NCI-H446 (cell line): ENCODE measurements at regions not wholly inside any gene's neighbourhood (a gene's known extent, or its start where the extent isn't known, plus 50 kb on each side); places are given as distances from the start of the nearest gene placed in this dataset.
"Not testable (repeated sequence)": the region's sequence is repeated elsewhere in the genome, so short reads cannot be mapped to it uniquely, and the experiment has no call there.

ENCODE experiments used
- DNase-seq, 2 experiments: peaks; one replicate each; lab custom pipeline; 2025; lab: John Stamatoyannopoulos, UW

DNA sequence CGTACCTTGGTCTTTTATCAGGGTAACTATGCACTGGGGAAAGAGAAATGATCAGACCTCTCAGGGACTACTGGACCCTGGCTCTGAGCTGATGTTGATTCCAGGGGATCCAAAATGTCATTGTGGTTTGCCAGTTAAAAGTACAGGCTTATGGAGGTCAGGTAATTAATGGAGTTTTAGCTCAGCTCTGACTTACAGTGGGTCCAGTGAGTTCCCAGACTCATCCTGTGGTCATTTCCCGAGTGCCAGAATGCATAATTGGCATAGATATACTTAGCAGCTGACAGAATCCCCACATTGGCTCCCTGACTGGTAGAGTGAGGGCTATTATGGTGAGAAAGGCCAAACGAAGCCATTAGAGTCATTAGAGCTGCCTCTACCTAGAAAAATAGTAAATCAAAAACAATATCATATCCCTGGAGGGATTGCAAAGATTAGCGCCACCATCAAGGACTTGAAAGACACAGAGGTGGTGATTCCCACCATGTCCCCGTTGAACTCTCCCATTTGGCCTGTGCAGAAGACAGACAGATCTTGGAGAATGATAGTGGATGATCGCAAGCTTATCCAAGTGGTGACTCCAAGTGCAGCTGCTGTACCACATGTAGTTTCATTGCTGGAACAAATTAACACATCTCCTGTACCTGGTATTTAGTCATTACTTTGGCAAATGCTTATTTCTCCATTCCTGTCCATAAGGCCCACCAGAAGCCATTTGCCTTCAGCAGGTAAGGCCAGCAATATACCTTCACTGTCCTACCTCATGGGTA is 152.4 kb downstream of the THBS2 start:
- DNase-seq, result no peak

DNA sequence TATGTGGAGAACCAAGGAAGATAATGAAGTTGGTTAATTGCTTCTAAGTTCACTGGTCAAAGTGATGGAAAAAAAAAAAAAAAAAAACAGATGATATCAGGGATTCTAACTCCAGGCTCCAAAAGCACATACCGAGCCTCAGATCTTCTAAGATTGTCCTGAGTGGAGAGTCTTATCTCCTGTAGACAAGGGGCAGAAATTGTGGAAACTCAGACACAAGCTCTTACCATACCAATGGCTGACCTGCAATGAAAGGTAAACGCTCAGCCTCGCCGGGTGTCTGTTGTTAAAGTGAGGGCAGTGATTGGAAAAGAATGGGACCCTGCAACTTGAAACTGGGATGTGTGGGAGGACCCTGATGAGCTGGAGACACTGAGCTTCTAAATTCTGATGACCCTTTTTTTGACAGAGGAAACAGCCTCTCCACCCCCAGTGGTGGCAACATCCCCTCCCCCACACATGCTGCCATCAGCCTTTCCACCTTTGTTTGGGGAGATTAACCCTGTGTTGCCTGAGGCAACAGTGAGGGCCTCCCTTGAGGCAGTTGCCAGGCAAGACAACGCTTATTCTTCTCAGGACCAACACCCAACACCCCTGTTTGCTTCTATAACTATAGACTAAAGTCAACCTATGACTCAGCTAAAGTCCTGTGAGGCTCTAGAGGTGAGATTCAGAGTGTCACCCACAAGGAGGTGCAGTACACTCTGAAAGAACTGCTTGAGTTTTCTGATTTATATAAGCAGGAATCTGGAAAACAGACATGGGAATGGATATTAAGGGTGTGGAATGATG is 154.0 kb downstream of the THBS2 start:
- no peak for DNase-seq

DNA sequence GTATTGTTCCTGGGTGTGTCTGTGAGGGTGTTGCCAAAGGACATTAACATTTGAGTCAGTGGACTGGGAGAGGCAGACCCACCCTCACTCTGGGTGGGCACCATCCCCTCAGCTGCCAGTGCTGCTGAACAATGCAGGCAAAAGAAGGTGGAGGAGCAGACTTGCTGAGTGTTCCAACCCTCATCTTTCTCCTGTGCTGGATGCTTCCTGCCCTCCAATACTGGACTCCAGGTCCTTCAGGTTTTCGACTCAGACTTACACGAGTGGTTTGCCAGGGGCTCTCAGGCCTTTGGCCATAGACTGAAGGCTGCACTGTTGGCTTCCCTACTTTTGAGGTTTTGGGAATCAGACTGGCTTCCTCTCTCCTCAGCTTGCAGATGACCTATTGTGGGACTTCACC is 155.0 kb downstream of the THBS2 start:
- DNase-seq, result not testable (repeated sequence)

DNA sequence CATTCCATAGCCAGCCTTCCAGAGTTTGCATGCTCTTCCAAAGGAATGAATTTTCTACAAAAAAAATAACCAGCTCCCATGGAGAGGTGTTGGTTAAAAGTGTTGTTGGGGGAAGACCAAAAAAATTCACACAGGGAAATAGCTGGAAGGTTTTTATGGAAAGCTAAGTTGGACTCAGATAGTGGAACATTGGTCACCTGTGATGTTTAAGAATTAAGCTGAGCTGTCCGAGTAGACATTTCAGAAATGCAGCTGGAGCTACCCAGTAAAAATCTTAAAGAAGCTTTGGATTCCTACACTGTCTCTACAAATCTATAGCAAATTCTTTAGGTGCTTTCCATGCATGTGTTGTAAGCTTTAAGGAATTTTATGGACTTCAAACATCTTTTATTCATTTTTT is 155.5 kb downstream of the THBS2 start:
- DNase-seq, result no peak

DNA sequence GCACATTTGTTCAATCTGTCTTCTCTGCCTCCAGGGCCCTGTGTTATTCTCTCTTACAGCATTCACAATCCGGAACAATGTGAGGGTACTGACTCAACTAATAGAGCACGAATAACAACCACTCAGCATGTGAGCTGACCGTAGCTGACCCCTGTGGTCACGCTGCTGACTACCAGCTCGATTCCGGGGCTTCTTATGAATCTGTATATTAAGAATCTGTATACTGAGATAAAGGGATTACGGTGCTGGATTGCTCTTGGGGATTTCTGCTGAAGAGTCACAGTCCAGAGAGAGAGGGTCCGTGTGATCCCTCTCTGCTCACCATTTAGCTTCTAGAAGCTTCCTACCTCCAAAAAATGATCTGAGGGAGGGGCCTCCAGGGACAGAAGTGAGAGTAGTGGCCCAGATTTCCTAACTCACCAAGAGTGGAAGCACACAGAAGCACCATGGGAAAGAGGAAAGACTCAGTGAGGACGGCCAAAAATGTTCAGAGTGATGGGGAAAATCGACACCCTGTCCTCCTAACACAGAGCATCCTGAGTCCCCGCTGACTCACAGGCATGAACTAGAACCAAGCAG is 156.2 kb downstream of the THBS2 start:
- DNase-seq, result no peak

DNA sequence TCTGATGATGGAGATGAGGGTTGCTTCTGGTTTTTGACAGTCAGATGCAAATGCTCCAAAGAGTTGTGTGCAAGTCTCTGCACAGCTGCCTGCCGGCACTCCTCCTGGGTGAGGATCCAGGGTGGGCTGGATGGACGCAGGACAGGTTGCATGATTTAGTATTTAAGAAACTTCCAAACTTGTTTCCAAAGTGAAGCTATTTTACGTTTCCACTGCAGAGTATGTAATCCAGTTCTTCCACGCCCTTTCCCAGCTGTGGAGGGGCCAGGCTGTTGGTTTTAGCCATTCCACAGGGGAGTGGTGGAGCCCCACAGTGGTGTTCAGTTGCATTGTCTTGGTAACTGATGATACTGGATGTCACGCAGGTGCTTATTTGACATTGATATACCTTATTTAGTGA is 157.3 kb downstream of the THBS2 start:
- no peak for DNase-seq

DNA sequence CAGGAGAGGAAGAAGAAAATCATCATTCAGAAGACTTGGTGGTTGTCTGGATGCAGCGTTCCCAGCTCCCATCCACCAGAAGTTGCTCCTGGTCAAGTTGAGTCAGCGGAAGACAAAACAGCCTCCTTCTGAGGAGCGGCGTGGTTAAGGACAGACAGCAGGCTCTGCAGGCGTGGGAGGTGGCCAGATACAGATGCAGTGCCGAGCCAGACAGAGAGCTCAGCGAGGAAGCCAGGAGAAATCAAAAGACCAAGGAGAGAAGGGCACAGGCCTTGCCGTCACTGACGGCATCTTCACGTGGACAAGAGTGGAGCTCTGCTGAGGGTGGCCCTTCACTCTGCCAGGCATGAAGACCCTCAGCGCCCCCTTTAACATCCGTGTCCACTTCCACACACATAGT is 158.5 kb downstream of the THBS2 start:
- DNase-seq, result no peak

DNA sequence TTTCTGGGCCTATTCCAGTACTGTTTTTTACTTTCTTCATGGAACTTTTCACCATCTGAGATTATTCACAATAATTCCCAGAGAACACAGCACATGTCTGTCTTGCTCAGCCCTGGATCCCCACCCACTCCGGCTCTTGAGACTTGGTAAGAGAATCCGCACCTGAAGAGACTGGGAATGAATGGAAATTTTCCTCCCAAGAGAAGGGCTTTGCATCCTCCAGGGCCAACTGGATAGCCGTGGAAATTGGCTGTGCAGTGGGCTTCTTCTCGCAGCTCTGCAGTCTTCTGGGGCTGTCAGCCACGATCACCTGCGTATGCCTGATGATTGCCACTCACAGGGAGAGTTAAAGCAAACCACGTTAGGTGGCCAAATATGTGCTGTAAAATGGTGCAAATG is 159.1 kb downstream of the THBS2 start:
- DNase-seq, result no peak

DNA sequence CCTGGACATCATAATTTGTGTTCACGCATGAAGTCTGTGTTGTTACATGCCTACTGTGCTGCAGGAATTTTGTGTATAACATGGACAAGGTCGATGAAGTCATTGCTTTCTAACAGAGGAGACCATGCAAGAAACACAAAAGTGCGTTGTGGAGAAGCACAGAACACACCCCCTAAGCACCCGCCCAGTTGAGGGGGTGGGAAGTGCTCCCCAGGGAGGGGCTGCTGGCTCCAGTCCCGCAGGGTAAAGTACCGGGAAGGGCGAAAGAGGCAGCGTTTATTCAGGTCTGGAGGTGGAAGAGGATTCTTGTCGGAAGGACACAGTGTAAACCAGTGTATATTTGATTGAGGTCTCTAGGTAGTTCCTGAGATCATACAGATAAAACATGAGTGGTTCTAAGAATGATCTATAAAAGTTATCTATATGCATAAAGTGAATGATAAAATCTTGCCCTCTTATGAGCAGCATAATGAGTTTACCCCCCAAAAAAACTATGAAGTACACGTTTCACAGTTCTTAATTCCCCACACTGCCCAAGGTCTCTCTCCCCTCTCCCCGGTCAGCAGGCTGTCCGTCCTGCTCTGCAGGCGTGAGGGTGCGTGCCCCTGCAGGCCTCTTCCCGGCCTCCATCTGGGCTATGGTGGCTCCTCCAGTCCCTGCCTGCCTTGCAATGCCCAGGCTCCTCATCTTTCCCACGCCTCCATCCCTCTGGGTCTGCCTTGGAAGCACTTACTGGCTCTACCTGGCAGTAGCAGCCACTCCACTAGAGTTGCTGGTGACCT is 159.7 kb downstream of the THBS2 start:
- DNase-seq, result no peak

DNA sequence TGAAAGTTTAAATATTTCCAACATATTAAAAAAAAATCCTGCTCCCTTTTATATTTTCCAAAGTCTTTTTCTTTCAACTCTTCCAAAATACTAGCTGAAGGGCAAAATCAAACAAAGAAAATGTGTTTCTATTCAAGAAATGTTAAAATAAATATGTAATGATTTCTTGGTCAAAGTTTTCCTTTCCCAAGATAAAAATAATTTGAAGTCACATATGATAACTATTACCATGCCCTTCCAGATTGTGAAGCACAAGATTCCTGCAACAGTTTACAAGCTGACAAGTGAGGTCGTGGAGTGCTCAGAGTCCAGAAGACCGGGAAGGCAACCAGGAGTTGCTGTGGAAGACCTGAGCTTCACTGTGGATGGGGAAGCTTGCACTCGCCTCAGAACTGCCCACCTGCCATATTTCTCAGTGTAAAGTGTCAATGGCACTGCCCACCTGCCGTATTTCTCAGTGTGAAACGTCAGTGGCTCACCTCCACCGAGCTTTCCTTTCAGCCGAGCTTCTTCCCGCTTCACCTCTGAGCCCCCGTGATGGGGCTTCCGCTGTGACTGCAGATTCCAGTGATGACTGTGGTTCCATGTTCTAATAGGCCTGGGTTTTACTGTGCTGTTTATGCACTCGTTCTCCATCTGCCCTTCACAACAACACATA is 160.5 kb downstream of the THBS2 start:
- no peak for DNase-seq

DNA sequence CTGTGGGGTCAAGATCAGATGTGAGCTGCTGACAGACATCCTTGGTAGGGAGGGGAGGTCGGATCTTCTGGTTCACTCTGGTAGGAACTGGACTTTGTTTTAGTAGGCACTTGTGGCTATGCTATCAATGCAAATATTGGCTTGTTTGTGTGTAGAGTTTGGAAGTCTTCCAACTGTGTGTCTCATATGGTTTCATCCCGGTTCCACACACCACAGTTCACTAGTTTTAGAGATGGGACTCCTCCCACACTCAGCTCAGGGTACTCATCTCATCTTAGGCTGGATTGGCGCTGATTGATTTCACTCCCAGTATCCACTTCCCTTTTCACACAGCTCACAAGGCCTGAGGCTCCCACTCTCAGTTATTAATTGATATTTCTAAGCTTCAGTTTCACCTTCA is 161.3 kb downstream of the THBS2 start:
- DNase-seq, result no peak

DNA sequence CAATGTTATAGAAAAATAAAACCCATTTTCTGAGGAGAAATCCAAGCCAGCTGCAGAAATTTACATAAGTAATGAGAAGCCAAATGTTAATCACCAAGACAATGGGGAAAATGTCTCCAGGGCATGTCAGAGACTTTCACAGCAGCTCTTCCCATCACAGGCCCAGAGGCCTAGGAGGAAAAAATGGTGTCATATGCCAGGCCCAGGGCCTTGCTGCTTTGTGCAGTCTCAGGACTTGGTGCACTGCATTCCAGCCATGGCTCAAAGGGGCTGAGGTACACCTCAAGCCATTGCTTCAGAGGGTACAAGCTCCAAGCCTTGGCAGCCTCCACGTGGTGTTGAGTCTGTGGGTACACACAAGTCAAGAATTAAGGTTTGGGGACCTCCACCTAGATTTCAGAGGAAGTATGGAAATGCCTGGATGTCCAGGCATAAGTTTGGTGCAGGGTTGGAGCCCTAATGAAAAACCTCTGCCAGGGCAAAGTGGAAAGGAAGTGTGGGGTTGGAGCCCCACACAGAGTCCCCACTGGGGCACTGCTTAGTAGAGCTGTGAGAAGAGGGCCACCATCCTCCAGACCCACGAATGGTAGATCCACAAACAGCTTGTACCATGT is 163.0 kb downstream of the THBS2 start:
- DNase-seq, result not testable (repeated sequence)

DNA sequence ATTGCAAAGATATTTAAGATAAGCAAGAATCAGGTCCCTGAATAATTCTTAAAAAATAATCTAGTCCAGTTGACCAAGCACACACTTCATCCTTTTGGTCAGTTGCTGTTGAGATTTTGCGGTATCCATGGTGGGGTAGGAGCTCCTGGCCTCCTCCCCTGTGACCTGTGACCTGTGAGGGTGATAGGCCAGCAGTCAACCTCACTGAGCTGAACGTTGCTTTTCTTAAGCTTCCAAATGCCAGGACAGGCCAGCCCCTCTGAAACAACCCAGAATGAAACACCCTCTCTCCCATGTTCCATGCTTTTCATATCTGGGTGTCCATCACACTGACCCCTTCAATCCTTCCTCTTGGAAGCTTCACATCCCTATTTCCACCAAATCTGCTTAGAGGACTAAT is 164.9 kb downstream of the THBS2 start:
- DNase-seq, result no peak

DNA sequence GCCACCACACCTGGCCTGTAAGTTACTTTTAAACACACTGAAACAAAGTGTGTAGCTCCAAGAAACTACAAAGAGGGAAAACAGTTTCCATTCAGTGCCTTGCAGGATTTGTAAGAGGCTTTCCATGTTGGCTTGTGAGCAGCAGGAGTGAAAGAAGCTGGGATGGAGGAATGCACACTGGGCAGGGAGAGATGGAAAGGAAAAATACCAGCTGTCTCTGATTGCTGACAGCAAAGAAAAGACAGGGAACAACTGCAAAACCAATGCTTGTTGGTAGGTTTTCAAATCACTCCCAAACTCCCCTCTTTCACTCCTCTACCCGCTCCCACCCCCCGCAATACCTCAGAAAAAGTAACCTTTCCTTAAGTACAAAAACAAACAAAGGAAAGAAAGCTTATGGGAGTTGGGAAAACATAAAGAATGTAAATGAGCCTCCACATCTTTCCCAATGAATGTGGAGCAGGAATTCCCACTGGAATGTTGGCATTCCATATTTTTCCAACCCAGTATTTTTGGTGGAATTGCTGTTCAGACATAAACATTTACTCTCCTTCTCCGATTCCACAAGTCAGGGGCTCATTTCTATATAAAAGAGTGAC is 166.1 kb downstream of the THBS2 start:
- DNase-seq, result no peak

DNA sequence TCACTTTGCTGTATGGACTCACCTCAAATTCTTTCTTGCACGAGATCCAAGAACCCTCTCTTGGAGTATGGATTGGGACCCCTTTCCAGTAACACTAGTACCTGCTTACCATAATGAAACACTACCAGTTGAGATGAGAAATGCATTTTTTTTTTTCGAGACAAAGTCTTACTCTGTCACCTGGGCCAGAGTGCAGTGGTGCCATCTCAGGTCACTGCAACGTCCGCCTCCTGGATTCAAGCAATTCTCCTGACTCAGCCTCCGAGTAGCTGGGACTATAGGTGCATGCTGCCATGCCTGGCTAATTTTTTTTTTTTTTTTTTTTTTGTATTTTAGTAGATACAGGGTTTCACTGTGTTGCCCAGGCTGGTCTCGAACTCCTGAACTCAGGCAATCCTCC is 167.0 kb downstream of the THBS2 start:
- DNase-seq, result not testable (repeated sequence)

DNA sequence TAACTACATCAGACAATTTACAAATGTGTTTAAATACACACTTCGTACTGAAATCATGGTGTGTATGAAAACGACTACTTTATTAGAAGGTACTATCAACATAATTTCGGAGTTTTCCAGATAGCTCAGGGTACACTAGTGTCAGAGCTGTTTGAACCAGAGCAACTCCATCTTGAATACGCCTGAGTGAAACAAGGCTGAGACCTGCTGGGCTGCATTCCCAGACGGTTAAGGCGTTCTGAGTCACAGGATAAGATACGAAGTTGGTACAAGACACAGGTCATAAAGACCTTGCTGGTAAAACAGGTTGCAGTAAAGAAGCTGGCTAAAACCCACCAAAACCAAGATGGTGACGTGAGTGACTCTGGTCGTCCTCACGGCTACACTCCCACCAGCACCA is 167.6 kb downstream of the THBS2 start:
- no peak for DNase-seq

DNA sequence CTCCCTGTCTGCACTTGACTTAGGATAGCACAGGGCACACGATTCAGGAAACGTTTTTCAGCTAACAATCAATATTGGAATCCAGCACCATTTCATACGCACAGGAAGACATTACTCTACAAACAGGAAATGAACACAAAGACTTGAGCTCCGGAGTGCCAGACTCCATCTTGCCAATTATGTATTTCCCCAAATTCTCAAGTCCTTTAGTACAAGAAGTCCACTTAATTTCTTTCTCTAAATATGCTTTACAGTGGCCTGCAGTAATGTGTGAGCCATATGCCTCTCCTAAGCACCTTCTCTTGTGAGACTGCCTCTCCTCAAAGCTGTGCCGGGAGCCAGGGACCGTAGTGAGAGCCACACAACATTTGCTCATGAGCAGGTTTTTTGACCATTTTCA is 168.2 kb downstream of the THBS2 start:
- DNase-seq, result no peak

DNA sequence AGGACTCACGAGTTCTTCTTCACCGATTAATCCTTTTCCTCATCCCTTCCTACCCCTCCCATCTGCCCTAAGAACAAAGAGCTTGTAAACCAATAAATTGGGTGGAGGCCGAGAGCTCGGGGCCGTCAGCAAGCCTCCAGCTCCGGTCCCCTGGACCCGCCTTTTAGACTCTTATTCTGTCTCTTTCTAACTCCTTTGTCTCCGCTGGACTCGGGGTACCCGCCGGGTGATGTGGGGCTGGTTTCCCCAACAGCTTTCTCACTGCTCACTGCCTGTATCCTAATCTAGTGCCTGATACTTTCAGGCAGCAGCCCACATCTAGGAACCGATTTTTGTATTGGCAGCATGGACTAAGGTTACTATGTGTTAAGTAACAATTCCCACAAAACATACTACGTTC is 169.1 kb downstream of the THBS2 start:
- DNase-seq, result not testable (repeated sequence)

DNA sequence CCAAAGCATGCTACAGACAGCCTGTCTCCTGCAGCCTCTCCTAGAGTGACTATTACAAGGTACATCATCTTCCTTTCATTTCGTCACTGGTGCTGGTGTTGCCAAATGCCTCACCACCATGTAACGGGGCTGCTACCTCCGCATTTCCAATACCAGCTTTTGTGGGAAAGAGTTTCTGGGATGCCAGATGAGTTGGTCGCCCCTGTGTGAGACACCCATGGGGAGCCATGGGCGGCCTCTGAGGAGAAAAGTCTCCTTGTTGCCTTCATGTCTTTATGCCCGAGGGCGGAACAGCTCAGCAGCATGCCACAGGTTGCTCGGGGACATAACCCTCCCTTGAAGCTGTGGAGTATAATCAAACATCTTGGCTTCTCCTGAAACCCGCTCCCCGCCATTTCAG is 169.6 kb downstream of the THBS2 start:
- DNase-seq, result no peak

DNA sequence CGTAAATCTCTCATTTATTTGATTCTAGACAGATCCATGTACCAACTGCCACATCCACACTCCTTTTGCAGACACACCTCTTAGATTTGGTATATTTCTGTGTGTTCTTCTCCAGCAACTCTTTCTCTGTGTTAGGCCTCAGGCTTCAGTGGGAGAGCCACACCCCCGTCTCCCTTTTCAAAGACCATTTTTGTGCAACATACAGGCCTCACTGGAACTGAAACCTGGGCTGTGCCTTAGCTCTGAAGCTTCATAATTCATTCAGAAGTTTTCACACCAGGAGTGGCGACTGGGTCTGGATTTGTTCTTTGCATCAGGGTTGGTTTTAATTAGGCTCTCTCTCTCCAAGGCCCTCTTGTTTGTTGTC is 170.2 kb downstream of the THBS2 start:
- no peak for DNase-seq
